ENCODE measurements at regions not wholly inside any gene's neighbourhood (a gene's known extent, or its start where the extent isn't known, plus 50 kb on each side); places are given as distances from the start of the nearest gene placed in this dataset.

- DNase-seq, result no peak
These were observed 941.0 kb downstream of the KCNJ2 start for GRCh38 chr17:71110326-71110725.

- no peak for DNase-seq
These were observed 942.1 kb downstream of the KCNJ2 start for GRCh38 chr17:71111460-71111859.

DNA sequence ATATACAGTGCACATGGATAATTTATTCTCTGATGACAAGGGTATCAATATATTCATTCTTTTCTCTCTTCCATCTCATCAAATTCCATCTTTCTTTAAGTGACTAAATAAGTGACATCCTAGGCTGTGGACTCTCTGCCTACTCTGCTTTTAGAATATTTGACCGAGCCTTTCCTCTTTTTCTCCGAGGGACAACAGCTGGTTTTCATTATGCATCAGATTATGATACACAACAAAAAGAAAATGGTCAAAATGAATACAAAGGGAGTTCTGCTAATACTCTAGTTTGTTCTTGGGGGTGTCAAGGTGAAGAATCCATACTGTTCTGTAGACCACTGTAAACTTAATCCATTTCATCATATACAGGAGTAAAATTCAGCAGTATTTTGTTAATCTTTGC is 942.6 kb downstream of the KCNJ2 start:
- DNase-seq, result no peak

GRCh38 chr17:71113347-71113746 is 944.0 kb downstream of the KCNJ2 start:
- DNase-seq, result no peak

DNA sequence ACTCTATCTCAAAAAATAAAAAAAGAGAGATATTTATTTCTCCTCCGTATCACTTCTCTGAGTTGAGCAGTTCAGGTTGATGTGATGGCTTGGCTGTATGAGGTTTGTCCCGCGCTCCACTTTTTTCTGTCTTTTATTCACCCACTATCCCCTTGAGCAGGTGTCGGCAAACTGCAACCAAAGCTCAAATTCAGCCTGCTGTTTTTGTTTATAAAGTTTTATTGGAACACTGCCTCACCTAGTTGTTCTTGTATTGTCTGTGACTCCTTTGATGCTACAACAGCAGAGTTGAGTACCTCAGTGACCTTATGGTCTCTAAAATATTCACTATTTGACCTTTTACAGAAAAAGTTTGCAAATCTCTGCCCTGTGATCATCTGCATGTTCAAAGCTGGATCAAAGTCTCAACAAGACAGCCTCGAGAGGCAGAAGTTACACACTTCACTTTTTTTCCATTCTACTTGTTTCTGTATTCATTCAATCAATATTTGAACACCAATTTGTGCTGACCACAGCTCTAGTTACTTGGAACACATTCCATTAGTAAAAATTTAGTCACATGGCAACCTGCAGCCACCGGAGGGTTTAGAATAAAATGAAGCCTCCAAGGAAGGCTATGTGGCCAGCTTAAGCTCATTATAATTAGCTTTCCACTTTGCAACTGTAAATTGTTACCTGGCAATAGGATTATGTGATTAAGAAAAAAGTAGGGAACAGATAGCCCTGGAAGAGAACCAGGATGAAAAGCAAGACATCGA is 945.8 kb downstream of the KCNJ2 start:
- DNase-seq, result no peak

DNA sequence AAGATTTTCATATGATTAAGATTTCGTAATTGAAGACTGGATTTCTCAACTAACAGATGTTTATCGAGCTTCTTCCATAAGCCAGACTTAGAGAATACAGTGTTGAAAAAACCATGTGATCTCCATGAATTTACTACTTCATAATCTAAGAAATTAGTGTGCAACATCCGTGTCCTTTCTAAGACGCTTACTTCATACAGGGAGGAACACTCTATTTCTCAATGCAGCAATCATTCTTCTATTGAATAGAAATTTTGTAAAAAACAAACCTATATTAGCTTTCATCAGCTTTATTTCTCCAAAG is 946.3 kb downstream of the KCNJ2 start:
- DNase-seq, result no peak

- DNase-seq, result no peak
These were observed 948.1 kb downstream of the KCNJ2 start for GRCh38 chr17:71117466-71117865.

GRCh38 chr17:71118039-71118438 is 948.7 kb downstream of the KCNJ2 start:
- DNase-seq, result no peak

GRCh38 chr17:71127416-71127815 is 958.1 kb downstream of the KCNJ2 start:
- no peak for DNase-seq

DNA sequence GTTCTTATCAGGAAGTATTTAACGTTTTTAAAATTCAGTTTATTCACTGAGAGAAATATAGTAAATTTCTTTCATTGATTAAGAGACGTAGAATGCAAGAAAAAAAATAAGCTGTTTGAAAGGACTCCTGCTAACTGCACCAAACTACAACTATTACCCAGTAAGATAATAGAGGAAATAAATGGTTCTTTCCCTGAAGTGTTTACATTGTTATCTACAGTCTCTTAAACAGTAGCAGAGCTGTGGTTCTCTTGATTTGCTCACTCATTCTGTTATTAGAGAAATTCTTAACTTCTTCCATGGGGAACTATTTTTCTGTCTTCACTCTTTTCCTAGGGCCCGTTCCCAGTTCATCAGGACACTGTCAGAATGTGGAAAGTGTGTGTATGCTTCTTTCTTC is 973.0 kb downstream of the KCNJ2 start:
- no peak for DNase-seq

- DNase-seq, result no peak
These were observed 975.3 kb upstream of the SOX9 start for GRCh38 chr17:71145486-71145885.

- no peak for DNase-seq
These were observed 972.9 kb upstream of the SOX9 start for GRCh38 chr17:71147906-71148305.

DNA sequence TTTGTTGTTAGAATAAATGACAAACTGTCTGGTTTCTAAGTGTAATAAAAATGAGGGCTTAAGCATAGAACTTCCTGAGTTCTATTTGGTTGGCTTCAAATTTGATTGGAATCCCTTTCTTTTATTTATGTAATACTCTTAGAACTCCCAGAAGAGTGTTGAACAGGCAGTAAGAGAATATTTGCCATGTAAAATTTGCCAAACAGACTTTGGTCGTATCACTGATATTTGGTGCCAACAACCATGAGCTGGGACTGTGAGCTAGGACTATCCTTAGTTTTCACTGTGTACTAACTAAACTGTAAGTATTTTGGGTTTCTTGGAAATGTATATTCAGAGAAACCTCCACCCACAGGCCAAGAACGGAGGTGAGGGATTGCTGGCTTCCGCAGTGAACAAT is 971.2 kb upstream of the SOX9 start:
- no peak for DNase-seq

DNA sequence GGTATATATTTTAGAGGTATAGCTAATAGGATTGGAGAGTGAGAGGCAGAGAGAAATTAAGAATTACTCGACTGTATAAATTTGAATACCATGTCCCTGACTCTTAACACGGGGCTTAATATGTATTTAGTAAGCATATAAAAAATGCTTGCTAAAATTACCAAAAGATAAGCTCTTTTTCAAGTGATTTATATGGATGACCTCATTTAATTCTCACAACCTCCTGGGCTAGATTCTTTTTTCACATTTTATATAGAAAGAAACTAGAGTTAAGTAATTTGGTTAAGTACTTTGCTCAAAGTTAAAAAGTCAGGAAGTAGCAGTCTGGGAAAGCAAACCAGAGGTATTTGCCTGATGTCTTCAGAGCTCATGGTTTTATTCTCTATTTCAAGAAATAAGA is 963.5 kb upstream of the SOX9 start:
- no peak for DNase-seq

DNA sequence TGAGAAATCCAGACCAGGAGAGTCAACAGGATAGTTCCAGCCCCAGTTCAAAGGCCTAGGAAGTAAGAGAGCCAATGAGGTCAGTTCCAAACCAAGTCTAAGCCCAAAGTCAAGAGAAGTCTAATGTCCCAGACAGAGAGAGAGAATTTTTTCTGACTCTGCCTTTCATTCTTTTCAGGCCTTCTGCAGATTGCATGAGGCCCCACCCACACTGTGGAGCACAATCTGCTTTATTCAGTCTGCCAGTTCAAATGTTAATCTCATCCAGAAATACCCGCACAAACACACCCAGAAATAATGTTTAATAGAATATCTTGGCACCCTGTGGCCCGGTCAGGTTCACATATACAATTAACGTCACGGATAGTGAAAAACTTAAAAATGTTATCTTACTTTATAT is 962.4 kb upstream of the SOX9 start:
- DNase-seq, result no peak

DNA sequence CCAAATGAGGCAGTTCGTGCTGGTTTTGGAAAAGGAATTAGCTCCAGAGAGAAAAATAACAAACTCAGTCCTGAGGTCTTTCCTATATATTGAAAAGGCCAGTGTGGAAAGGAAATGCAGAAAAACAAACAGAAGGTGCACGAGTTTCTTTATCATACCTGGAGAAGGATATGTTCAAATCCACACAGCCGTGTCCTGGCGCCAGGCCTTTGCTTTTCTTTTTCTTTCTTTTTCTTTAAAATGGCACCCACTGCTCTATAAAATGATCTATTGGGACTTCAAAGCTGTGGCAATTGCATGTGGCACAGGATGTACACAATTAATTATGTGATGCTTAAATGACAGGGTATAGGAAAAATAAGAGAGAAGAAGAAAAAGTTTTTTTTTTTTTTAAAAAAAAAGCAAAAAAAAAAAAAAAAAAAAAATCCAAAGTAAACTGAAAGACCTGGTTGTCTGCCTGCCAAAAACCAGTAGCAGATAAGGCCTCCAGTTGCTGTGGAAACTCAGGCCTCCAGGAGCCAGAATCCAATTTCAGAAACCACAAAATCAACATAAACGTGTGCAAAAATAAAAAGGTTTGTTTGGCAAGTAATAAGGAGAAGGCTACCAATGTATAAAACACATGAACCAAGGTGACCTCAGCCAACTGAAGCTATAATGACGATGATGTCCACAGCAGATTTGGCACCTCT is 957.6 kb upstream of the SOX9 start:
- DNase-seq, result no peak

DNA sequence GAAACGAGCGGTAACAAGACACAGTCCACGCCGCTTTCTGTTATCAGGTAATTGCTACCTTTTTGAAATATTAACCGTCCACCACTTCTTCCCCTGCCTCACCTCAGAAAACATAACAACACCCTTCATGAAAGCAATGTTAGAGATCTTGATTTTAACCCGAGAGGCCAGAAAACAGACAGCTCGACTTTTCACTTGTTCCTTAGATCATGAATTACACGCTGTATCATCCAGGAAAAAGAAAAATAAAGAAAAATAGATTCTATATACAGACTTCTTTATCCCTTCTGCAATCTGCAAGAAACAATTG is 957.1 kb upstream of the SOX9 start:
- DNase-seq, result no peak

- DNase-seq, result no peak
These were observed 956.3 kb upstream of the SOX9 start for GRCh38 chr17:71164561-71164960.

GRCh38 chr17:71166311-71166710 is 954.5 kb upstream of the SOX9 start:
- no peak for DNase-seq

DNA sequence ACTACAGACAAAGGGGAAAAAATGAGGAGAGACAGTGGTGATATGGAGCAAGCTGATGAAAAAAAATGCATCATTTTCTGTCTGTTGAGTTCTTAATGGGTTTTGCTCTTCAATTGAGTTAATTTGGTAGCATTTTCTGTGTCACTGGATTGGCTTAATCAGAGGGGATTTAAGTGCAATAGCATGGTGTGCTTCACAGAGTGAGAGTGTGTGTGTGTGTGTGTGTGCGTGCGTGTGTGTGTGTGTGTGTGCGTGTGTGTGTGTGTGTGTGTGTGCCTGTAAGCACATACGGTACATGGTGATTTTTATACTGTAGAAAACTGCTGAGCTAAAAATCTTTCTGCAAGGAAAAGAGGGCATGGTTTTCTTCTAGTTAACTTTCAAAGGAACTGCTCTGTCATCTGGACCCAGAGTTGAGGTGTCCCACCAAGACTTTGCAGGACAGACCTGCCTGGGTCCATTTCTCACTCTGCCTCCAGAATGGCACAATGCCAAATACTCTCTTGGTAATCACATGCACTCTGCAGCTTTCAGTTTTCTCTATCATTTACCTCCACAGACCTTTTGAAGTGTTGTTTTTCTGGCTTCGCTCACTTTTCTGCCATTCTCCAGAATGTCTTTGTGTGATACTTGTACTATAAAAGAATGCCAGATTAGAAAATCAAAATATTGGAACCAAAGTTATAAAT is 952.6 kb upstream of the SOX9 start:
- DNase-seq, result no peak

- DNase-seq, result no peak
These were observed 950.8 kb upstream of the SOX9 start for GRCh38 chr17:71170070-71170469.

- DNase-seq, result no peak
These were observed 949.5 kb upstream of the SOX9 start for GRCh38 chr17:71171270-71171669.

DNA sequence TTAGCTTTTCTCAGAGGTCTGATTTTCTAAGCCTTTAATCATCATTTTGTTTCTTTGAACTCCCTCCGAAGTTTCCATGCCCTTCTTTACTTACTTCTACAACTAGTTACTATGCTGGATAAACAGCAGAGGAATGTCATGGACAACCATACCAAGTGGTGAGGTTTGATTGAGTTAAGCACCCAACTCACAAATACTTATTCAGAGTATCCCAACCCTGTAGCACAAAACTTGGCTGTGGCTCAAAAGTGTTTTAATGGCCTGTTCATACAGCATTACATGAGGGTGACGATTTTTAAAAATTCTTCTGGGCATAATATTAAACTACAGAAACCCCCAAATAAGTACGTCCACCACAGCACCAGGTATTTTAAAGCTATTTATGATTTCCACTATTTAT is 946.8 kb upstream of the SOX9 start:
- DNase-seq, result no peak

DNA sequence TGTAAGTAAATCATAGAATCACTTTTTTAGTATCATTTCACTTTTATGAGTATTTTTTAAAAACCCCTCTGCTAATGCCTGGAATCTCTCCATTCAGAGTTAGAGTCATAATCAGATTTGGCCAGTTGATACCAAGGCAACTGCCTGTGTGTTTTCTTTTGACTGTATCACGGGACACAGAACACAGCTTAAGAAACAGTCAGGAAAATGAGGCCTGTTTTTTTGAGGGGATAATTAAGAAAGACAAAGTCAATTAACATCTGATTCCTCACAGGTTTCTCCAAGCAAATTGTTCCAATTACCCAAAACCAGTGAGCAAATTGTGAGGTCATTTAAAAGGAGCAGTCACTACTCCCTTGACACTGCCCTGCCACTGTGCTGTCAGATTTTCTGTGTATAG is 944.5 kb upstream of the SOX9 start:
- DNase-seq, result no peak
